T-helper 9 cell (primary cell): ENCODE measurements at regions not wholly inside any gene's neighbourhood (a gene's known extent, or its start where the extent isn't known, plus 50 kb on each side); places are given as distances from the start of the nearest gene placed in this dataset.
"Not testable (repeated sequence)": the region's sequence is repeated elsewhere in the genome, so short reads cannot be mapped to it uniquely, and the experiment has no call there.

Experiments
- DNase-seq: peaks from one replicate; pipeline ENCODE4 v3.0.0-alpha.2; 2020

DNA sequence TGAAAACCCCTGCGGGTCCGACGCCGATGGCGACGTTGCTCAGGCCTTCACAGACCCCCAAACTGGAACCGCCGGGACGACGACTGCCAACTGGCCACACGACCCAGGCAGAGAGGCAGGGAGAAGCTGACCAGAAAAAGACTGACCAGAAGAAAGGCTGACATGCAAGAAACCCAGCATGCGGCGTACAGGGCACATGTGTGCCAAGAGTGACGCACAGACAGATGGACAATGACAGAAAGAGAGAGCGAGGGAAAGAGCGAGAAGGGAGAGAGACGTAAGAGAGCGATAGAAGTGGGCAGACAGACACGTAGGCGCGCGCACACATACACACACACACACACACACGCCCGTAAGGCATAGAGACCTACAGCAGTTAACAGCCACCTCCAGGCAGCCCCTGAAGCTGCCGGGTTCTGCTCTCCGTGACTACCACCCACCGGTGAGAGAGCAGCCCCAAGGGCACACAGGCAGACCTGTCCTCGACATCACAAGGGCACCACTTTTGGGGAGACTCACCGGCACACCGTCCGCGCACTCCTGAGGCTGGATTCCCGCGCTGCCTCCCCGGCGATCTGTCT, 67.2 kb upstream of the ZNF527 start:
- no peak for DNase-seq

DNA sequence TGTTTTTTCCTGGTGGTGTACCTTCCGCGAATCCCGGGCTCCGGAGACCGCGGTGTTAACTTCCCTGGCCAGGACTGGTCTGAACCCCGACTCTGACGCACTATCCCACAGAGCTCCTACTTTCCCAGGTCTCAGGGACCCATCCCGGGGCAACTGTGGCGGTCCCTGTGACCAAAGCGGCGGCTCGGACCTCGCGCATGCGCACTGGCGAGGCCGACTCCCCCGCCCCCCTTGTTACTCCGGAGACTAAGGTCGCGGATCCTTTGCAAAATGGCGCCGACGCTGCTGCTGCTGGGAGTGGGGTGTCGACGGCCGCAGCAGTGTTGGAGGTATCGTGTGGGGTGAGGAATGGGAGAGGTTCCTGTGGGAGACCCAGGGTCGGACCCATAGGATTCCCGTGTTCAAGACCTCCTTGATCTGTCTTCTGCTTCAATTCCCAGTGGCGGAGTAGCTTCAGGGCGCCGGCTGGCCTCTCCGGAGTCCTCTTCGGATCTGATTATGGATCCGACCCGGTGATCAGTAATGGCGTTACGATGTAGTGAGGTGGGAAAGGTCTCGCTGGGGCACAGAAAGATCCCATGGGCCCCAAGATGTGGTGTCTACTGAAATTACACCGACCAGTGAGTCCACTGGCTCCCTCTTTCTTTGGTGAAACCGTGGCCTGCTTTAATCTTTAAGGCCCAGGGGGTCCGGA, 66.6 kb upstream of the ZNF527 start:
- DNase-seq: no peak

DNA sequence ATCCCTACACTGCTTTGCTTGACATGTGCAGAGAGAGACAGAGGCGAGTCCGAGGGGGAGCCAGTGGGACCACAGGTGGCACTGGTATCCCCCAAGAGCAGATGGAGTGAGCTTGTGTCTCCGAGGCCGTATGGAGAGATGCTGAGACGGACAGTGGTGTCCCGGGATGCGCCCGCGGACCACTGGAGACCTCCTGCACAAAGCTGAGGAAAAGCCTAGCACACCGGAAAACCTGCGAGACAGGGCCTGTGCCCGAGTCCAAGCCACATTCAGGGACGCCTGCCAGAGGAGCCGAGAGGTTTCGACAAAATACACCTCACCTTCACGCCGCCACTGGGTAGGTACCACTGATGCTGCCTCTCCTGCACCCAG, 66.0 kb upstream of the ZNF527 start:
- DNase-seq: no peak

DNA sequence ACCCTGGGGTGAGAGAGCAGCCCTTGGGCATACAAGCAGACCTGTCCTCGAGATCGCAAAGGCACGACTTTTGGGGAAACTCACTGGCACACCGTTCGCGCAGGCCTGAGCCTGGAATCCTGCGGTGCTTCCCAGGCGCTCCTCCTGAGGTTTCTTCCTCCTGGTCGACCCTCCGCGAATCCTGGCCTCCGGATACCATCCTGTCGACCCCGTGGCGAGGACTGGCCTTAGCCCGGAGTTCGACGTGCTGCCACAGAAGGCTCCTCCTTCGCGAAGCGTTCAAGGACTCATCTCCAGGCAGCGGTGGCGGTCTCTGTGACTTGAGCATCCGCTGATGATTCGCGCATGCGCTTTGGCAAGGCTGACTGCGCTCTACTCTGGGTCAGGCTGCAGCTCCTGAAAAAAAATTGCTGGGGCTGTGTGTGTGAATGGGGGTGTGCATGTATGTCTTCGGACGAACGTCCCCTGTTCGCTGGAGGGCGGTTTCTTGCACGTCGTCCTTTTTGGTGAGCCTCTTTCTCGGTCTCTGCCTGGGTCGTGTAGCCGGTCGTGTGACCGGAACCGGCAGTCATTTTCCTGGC, 64.4 kb upstream of the ZNF527 start:
- DNase-seq: no peak

DNA sequence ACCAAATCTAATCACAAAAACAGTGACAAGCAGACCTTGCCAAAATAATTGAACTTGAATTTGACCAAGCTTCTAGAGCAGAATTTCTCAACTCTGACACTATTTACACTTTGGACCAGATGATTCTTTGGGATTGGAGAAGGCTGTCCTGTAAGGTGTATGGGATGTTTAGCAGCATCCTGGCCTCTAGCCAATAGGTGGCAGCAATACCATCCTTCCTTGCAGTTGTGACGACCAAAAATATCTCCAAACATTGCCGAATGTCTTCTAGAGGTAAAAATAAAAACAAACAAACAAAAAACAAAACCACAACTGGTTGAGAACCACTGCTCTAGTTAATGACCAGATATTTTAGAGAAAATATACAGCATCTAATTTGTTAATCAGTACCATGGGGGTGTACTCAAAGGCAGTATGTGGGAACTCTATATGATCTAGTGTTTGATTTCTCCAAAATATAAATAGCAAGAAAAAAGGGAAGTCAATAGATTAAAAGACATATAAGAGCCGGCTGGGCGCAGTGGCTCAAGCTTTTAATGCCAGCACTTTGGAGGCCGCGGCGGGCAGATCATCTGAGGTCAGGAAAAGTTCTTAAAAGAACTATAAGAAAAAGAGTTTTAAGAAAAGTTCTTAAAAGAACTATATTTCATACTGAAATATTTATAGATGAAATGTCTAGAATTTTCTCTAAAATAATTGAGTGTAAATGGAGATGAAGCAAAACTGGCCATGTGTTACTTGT, 60.9 kb upstream of the ZNF527 start:
- DNase-seq: no peak

DNA sequence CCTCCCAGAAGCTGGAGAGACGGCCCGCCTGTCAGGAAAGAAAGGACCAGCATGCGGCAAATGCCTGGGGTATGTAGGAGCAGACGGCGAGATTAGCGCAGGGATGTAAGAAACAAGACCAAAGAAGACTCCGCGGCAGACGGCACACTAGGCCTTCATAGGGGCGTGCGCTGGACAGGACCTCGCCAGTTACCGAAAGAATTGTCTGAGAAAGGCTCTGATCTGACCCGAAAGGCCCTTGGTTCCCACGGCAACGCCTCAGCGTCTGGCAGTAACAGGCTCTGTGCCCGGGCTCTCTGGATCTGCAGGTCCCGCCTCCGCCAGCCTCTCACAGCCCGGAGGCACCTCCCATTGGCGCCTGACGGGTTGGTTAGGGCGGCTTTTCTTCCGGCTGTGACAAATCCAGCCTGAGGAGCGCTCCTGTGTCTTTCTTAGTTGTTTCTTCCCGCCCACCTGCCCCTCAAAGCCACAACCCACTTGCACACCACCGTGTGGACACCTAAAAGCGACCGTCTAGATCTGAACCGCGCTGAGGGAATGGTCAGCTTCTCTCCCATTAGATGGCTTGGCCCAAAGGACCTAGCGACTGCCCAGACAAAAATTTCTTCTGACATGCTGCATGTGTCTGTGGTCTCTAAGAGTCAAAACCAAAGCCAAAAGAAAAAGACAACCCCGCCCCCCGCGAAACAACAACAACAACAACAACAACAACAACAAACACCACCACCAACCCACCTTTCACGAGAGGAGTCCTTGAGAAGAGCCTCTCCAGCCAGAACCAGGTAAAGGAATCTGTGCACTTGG, 58.2 kb upstream of the ZNF527 start:
- DNase-seq: peak; percentile 24

DNA sequence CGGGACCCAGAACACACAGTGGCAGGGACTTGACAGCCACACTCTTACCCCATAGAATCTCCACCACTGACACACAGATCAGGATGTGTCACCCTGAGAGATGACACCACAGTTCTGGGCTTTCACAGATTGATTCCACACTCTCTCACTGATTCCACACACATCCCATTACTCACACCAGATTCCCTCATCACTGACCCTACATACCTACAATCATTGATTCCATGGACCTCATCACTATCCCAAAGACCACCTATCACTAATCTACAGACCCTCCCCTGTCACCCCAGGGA, 57.6 kb upstream of the ZNF527 start:
- DNase-seq: no peak

DNA sequence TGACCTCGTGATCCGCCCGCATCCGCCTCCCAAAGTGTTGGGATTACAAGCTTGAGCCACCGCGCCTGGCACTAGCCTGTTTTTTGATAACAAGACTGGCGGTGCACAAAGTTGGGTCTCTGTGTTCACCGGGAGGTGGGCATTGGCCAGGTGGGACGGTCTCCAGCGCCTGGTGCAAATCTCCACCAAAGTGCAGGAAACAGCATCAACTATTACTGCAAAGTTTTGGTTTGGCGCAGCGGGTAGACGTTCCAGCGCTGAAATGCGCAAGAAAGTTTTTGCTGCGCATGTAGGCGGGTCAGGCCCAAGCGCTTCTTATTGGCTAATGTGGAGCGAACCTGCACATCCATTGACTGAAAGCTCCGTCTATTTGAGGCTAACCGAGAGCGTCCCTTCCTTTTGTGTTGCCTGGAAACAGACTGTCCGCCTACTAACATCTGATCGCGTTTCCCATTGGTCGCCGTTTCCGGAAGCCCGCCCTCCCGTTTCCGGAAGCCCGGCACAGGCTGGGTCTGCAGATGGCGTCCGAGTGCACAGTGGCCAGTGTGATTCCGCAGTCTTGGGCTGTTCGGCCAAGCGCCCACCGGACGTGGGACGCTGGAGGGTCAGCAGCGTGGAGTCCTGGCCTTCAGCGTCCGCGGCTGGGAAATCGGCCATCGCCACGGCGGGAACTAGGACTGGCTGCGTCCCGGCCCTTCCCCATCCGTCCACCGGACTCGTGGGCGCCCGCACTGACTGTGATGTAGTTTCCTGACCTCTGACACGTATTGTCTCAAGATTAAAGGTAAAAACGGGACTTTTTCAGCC, 53.3 kb upstream of the ZNF527 start:
- DNase-seq: peak; percentile 86

DNA sequence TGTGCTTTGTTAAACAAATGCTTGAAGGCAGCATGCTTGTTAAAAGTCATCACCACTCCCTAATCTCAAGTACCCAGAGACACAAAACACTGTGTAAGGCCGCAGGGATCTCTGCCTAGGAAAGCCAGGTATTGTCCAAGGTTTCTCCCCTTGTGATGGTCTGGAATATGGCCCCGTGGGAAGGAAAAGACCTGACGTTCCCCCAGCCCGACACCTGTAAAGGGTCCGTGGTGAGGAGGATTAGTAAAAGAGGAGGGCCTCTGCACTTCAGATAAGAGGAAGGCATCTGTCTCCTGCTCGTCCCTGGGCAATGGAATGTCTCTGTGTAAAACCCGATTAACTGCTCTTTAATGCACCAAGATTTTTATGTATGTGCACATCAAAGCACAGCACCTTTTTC, 49.9 kb upstream of the ZNF527 start:
- DNase-seq: not testable (repeated sequence)
